GM12878 (cell line): ENCODE measurements at regions not wholly inside any gene's neighbourhood (a gene's known extent, or its start where the extent isn't known, plus 50 kb on each side); places are given as distances from the start of the nearest gene placed in this dataset.

Experiments used
- CEBPB ChIP-seq, 2 experiments: fragments of 150-350 bp in 1 of 2; IDR thresholded peaks; 2 replicates each; pipeline ENCODE4 v1.6.1; 2012 to 2014; ENCODE audit warnings: low read depth in 2 of 2, low read length in 2 of 2, borderline replicate concordance in 1 of 2, inconsistent platforms in 1 of 2
- E2F4 ChIP-seq: IDR thresholded peaks from 2 replicates; pipeline ENCODE4 v1.6.1; 2012; ENCODE audit warnings: low read depth, low read length, improper control_type of control experiment
- IKZF2 ChIP-seq, 2 experiments: fragments of 450-650 bp; IDR thresholded peaks; 2 replicates each; pipeline ENCODE4 v1.6.1; 2017; ENCODE audit warnings: mild to moderate bottlenecking in 2 of 2, moderate library complexity in 2 of 2
- KDM1A ChIP-seq: fragments of 200-600 bp; sonication (generic); IDR thresholded peaks from 2 replicates; pipeline ENCODE4 v1.6.1; 2016; ENCODE audit warnings: borderline replicate concordance
- KLF5 ChIP-seq: fragments of 450-650 bp; IDR thresholded peaks from 2 replicates; pipeline ENCODE4 v1.6.1; 2014; ENCODE audit warnings: mild to moderate bottlenecking; ENCODE audit not compliant: partially characterized antibody
- LARP7 ChIP-seq: fragments of 450-650 bp; IDR thresholded peaks from 2 replicates; pipeline ENCODE4 v1.6.1; 2017; ENCODE audit warnings: mild to moderate bottlenecking
- MXI1 ChIP-seq: fragments of 150-350 bp; IDR thresholded peaks from 2 replicates; pipeline ENCODE4 v1.6.1; 2011; ENCODE audit warnings: low read depth, mild to moderate bottlenecking, inconsistent platforms, low read length, improper control_type of control experiment
- NRF1 ChIP-seq: conservative IDR thresholded peaks from 2 replicates; pipeline ENCODE4 v1.6.1; 2011; ENCODE audit warnings: mild to moderate bottlenecking, low read depth, low read length, improper control_type of control experiment
- PBX3 ChIP-seq: IDR thresholded peaks from 2 replicates; pipeline ENCODE4 v1.6.1; 2011; ENCODE audit warnings: mild to moderate bottlenecking, low read depth, low read length, moderate library complexity; ENCODE audit not compliant: insufficient replicate concordance
- POLR2AphosphoS2 ChIP-seq: IDR thresholded peaks from 2 replicates; pipeline ENCODE4 v1.6.1; 2011; ENCODE audit warnings: low read depth, mild to moderate bottlenecking, low read length, improper control_type of control experiment, moderate library complexity
- RB1 ChIP-seq: fragments of 450-650 bp; formaldehyde crosslinking; IDR thresholded peaks from 2 replicates; pipeline ENCODE4 v1.6.1; 2017; ENCODE audit warnings: mild to moderate bottlenecking, borderline replicate concordance
- SP1 ChIP-seq: IDR thresholded peaks from one replicate; pipeline ENCODE4 v1.6.1; 2011; ENCODE audit warnings: low read depth, low read length
- SPI1 ChIP-seq: IDR thresholded peaks from 2 replicates; pipeline ENCODE4 v1.6.1; 2011; ENCODE audit warnings: low read depth, mild to moderate bottlenecking, low read length, moderate library complexity, borderline replicate concordance; ENCODE audit not compliant: insufficient read depth
- STAT3 ChIP-seq: IDR thresholded peaks from 2 replicates; pipeline ENCODE4 v1.6.1; 2011; ENCODE audit warnings: low read depth, low read length, improper control_type of control experiment
- ZNF622 ChIP-seq: fragments of 450-650 bp; IDR thresholded peaks from 2 replicates; pipeline ENCODE4 v1.6.1; 2017; ENCODE audit warnings: mild to moderate bottlenecking, inconsistent platforms
- TF ChIP-seq, protein P1 (sequence below): IDR thresholded peaks from 2 replicates; pipeline ENCODE4 v1.6.1; 2011; ENCODE audit warnings: borderline replicate concordance, low read depth, mild to moderate bottlenecking, moderate library complexity, mixed read lengths, low read length; ENCODE audit not compliant: insufficient read depth; ENCODE audit errors: extremely low read length
- TF ChIP-seq, protein P2 (sequence below): fragments of 450-650 bp; IDR thresholded peaks from 2 replicates; pipeline ENCODE4 v1.6.1; 2018; ENCODE audit warnings: borderline replicate concordance, mild to moderate bottlenecking; ENCODE audit not compliant: partially characterized antibody
- TF ChIP-seq, protein P3 (sequence below): fragments of 450-650 bp; IDR thresholded peaks from 2 replicates; pipeline ENCODE4 v1.6.1; 2017; ENCODE audit warnings: mild to moderate bottlenecking

DNA sequence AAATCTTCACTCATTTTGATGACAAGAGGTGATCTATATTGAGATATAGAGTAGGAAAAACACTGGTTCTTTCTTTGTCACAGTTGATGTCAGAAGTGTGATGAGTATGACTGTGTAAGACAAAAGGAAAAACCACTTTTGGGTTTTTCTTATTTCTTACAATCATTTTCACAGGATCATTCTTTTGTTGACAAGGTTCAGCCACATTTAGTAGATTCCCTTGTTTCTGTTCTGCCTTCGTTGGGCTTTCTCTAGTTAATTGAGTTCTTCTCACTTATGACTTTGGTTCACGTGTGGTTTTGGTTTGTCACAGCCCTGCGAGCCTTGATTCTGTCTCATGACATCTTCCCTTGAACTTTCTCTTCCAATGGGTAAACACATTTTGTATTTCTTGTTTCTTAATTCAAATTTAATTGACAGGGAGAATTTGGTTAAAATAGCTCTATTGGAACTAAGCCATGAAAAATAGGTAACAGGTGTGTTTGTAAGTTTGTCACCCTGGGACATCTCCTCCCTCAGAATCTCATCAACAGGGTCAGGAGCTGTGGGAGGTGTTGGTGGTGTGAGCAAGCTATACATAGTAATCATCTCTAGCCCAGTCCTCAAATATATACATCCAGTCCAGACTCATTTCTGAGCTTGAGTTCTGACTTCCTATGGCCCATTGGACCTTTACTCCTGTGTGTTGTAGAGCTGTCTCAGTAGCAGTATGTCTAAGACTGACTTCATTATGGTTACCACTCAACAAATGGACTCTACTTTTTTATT is 255.3 kb downstream of the BMP4 start (continued):
- TF ChIP-seq, protein P1, sequence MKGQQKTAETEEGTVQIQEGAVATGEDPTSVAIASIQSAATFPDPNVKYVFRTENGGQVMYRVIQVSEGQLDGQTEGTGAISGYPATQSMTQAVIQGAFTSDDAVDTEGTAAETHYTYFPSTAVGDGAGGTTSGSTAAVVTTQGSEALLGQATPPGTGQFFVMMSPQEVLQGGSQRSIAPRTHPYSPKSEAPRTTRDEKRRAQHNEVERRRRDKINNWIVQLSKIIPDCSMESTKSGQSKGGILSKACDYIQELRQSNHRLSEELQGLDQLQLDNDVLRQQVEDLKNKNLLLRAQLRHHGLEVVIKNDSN = no peak
- TF ChIP-seq MXI1 = no peak
- TF ChIP-seq SPI1 = peak; percentile 24; the same call in 1 of the 2 replicates
- no peak for TF ChIP-seq KDM1A
- TF ChIP-seq, protein P2, sequence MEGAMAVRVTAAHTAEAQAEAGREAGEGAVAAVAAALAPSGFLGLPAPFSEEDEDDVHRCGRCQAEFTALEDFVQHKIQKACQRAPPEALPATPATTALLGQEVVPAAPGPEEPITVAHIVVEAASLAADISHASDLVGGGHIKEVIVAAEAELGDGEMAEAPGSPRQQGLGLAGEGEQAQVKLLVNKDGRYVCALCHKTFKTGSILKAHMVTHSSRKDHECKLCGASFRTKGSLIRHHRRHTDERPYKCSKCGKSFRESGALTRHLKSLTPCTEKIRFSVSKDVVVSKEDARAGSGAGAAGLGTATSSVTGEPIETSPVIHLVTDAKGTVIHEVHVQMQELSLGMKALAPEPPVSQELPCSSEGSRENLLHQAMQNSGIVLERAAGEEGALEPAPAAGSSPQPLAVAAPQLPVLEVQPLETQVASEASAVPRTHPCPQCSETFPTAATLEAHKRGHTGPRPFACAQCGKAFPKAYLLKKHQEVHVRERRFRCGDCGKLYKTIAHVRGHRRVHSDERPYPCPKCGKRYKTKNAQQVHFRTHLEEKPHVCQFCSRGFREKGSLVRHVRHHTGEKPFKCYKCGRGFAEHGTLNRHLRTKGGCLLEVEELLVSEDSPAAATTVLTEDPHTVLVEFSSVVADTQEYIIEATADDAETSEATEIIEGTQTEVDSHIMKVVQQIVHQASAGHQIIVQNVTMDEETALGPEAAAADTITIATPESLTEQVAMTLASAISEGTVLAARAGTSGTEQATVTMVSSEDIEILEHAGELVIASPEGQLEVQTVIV = no peak
- peak; percentile 93 to 95; a peak in 3 of 4 replicates for TF ChIP-seq IKZF2 (IDR thresholded peaks at IDR 0.05)
- TF ChIP-seq, protein P3, sequence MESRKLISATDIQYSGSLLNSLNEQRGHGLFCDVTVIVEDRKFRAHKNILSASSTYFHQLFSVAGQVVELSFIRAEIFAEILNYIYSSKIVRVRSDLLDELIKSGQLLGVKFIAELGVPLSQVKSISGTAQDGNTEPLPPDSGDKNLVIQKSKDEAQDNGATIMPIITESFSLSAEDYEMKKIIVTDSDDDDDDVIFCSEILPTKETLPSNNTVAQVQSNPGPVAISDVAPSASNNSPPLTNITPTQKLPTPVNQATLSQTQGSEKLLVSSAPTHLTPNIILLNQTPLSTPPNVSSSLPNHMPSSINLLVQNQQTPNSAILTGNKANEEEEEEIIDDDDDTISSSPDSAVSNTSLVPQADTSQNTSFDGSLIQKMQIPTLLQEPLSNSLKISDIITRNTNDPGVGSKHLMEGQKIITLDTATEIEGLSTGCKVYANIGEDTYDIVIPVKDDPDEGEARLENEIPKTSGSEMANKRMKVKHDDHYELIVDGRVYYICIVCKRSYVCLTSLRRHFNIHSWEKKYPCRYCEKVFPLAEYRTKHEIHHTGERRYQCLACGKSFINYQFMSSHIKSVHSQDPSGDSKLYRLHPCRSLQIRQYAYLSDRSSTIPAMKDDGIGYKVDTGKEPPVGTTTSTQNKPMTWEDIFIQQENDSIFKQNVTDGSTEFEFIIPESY = no peak
- no peak for TF ChIP-seq LARP7
- no peak for TF ChIP-seq CEBPB (IDR thresholded peaks at IDR 0.05; ENCODE audit: borderline replicate concordance in 1 of 2, low read depth in 2 of 2, low read length in 2 of 2)
- TF ChIP-seq NRF1 = no peak
- no peak for TF ChIP-seq ZNF622
- no peak for TF ChIP-seq KLF5
- no peak for TF ChIP-seq RB1
- TF ChIP-seq E2F4 = no peak
- TF ChIP-seq SP1 = no peak
- TF ChIP-seq PBX3 = no peak
- TF ChIP-seq STAT3 = no peak
- TF ChIP-seq POLR2AphosphoS2 = no peak
